Right ventricle myocardium inferior (tissue), 1 donor: ENCODE measurements at regions not wholly inside any gene's neighbourhood (a gene's known extent, or its start where the extent isn't known, plus 50 kb on each side); places are given as distances from the start of the nearest gene placed in this dataset.

ENCODE experiments used
- ATAC-seq: fragments of 200-7000 bp; cut with Tn5 transposase; one replicate; pipeline ENCODE4 v1.9.1; 2020; ENCODE audit warnings: mild to moderate bottlenecking, moderate library complexity
- DNase-seq: peaks from one replicate; pipeline ENCODE4 v3.0.0; 2021; ENCODE audit errors: missing footprints
- intact Hi-C: fragments of 100-400 bp; cut with DNase I; formaldehyde crosslinking; loops from one replicate; pipeline ENCODE4 v1.11.0; 2022
- donor health status: DM: no; HTN: yes; CAD: no; lungs with severe emphysema.

DNA sequence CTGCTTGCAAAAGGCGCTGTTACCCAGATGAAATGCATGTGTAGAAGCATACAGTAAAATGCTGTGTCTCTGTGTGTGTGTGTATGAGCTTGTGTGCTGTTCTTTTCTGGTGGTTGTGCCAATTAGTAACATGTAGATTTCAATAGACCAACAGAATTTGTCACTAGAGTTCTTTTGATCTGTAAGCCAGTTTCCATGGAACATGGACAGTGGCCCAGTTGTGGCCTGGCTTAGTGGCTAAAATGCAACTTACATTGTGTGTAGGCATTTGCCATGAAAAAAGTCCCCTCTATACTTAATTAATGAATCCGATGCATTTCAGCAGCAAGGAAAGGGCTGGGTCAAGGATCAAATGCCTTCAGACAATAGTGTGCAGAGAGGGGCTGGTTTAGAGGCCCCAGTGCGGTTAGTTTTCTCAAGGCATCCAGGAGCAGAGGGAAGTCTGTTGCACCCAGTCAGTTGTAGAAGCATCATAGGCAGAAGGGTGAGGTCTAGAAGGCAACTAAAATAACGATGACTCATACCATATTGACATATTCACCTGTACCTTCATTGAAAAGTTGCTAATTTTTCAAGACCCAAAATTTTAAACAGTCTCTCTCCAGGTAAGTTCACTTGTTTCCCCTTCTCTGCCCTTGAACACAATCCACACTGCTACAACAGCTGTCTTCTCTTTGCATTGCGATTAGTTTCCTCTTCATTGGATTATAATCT, 366.9 kb upstream of the SPRED2 start:
- DNase-seq = no peak
- ATAC-seq = no peak
- intact Hi-C loops = no loop called here

- ATAC-seq (no peak), DNase-seq (no peak)
- intact Hi-C loops = no loop called here
Measured at GRCh38 chr2:65798641-65799040, 366.2 kb upstream of the SPRED2 start.

- no peak for ATAC-seq
- intact Hi-C loops = no loop called here
Measured at GRCh38 chr2:65794994-65795393, 362.6 kb upstream of the SPRED2 start.

GRCh38 chr2:65791404-65791975, 359.1 kb upstream of the SPRED2 start:
- intact Hi-C loops = no loop called here
- no peak for ATAC-seq
- DNase-seq = no peak

More at GRCh38 chr2:65794994-65795393, 362.6 kb upstream of the SPRED2 start:
- DNase-seq = no peak

- ATAC-seq = no peak
- intact Hi-C loops = no loop called here
Measured at GRCh38 chr2:65790676-65790935, 358.2 kb upstream of the SPRED2 start.

DNA sequence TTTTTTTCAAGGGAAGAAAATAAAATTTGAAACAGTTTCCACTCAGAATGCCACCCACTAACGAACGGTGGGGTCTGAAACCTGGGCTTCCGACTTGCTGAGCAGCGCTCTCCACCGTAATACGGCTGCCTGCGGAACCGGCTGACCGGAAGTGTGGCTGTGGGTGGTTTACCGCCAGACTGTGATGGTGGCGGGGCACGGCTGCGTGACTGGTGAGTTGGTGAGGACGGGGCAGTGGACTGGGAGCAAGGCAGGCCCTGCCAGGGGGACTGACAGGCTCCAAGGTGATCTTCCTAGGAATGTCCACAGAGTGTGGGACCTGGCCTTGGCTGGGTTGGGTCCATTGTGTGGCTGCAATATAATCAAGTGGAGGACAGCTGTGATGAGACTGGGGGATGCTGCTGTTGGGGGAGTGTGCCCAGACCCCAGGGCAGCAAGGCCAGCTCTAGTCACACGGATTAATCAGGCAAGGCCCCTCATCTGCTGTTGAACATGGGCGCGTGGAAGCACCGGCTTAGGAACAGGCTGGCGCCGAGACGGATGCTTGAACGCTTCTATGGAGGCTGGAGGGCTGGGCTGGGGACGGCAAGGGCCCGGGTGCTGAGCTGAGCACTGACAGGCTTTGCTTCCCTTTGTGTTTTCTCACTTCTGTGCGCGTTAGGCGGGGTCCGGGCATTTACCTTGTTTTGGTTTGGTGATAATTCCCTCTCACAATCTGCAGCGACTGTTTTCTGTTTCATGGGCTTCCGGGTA, 357.7 kb upstream of the SPRED2 start:
- DNase-seq (no peak), ATAC-seq (no peak)
- intact Hi-C loops = no loop called here

More at GRCh38 chr2:65790676-65790935, 358.2 kb upstream of the SPRED2 start:
- no peak for DNase-seq

- DNase-seq (no peak), ATAC-seq (no peak)
- intact Hi-C loops = no loop called here
Measured at GRCh38 chr2:65788556-65788955, 356.2 kb upstream of the SPRED2 start.

DNA sequence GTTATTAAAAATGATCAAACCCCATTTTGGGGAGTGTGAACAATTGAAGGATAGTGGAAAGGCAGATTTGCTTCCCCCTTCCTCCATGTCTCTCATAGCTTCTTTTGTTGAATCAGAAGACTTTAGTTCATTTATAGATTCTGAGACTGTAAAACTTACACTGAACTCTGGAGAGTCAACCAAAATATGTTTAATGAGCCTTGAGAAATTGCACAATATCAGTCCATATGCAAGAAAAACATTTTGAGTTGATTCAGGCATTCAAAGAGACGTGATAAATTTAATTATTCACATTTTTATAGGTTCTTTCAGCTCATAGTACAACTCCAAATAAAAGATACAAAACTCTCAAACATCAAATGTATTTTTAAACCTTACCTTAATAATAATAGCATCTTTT, 354.4 kb upstream of the SPRED2 start:
- intact Hi-C loops = no loop called here
- no peak for ATAC-seq
- no peak for DNase-seq

DNA sequence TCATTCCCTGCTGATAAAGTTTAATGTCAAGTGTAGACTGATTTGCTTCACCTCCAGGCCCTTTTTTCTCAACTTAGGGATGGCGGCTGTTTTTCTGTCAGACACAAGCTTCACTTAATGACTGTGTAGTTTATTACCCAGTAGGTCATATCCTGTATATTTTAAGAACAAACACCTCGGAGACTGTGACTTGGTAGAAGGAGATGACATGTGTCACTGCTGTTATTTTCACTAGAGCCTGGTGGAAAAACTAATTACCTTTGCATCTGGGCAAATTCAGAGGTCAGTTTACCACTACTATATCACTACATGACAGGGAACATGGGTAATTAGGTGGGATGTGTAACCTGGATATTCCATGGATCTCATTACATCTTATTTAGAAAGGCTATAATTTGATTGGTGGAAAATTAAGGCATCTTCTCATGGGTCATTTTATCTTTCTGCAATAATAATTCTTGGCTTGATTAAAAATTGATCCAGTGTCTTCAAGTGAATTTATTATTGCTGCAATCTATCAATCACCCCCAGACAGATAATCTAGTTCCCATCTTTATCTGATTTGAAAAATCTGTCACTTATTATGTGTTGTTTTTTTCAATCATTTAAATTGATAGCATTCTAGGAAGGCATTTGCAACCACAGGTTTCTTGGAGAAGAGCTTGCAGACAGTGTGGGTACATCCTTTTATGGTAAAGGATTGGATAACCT, 353.8 kb upstream of the SPRED2 start:
- DNase-seq (no peak), ATAC-seq (no peak)
- intact Hi-C loops = no loop called here

DNA sequence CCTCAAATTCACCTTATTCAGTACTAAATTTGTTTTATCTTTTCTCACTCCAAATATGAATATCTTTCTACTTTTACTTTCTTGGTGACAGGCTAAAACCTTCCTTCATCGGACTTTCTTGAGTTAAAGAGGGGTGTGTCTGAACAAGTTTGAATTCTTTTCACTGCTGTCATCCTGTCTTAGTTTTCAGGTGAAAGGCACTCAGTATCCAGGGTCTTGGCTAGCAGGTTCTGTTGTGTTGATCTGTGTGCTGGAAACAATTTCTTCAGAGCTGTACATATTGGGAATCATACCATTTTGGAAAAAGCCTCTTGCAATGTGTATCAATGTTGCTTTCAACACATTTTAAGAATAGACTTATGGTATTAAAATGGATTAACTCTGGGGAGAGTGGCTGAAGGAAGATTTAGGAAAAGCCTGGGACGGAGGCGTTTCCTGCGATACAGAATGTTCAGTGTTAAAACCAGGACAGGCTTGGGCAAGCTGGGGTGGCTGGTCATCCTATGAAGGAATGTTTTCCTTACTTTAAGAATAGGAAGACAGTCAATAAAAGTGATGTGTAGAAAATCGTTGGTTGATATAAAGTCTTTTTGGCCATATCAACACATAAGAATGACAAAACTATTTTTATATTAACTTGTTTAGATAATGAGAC, 350.7 kb upstream of the SPRED2 start:
- intact Hi-C loops = no loop called here
- no peak for DNase-seq
- ATAC-seq = no peak

DNA sequence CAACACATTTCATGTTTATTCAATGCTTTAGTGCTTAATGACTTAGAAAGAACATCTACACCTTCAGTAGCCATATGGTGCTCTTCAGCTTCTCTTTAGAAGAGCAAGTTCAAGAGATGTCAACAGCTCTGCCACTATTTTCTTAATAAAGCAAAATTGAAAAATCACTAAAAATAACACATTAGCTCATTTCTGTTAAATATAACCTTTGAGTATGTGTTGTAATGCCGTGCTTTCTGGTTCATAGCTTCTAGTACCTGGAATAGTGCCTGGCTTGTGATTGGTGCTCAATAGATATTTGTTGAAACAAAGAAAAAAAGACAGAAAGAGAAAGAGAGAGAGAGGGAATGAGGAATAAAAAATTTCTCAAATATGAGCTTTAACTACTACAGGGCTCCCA, 349.8 kb upstream of the SPRED2 start:
- intact Hi-C loops = no loop called here
- ATAC-seq (no peak), DNase-seq (no peak)

GRCh38 chr2:65781756-65782155, 349.4 kb upstream of the SPRED2 start:
- ATAC-seq = no peak
- no peak for DNase-seq
- intact Hi-C loops = no loop called here

- no peak for DNase-seq
- intact Hi-C loops = no loop called here
- ATAC-seq = no peak
Measured at GRCh38 chr2:65779021-65779420, 346.6 kb upstream of the SPRED2 start.

GRCh38 chr2:65778137-65778536, 345.7 kb upstream of the SPRED2 start:
- ATAC-seq (no peak), DNase-seq (no peak)
- intact Hi-C loops = no loop called here

- intact Hi-C loops = no loop called here
- DNase-seq (no peak), ATAC-seq (no peak)
Measured at GRCh38 chr2:65775839-65776238, 343.4 kb upstream of the SPRED2 start.

DNA sequence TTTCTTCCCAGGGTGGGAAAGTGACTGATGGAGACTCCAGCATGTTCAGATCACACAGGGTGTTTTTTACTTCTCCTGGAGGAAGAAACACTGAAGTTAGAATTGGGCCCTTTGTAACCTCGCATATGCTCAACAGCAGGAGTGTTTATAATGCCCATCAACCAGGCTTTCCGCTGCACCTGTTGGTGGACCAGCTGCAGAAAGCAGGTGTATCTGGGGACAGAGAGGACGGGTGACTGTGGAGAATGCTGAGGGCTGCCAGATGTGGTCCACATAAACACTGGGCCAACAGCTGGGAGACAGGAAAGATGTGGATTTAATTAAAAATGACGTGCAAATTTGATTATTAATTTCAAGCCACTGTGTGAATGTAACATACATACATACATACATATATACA, 335.5 kb upstream of the SPRED2 start:
- ATAC-seq (no peak), DNase-seq (no peak)
- intact Hi-C loops = no loop called here

- intact Hi-C loops = no loop called here
- no peak for DNase-seq
- no peak for ATAC-seq
Measured at GRCh38 chr2:65766768-65767267, 334.4 kb upstream of the SPRED2 start.

- no peak for DNase-seq
- intact Hi-C loops = no loop called here
- no peak for ATAC-seq
Measured at GRCh38 chr2:65765376-65765775, 333.0 kb upstream of the SPRED2 start.

GRCh38 chr2:65762068-65762467, 329.7 kb upstream of the SPRED2 start:
- intact Hi-C loops = no loop called here
- no peak for DNase-seq
- no peak for ATAC-seq
